ENCODE measurements at regions not wholly inside any gene's neighbourhood (a gene's known extent, or its start where the extent isn't known, plus 50 kb on each side); places are given as distances from the start of the nearest gene placed in this dataset.

DNA sequence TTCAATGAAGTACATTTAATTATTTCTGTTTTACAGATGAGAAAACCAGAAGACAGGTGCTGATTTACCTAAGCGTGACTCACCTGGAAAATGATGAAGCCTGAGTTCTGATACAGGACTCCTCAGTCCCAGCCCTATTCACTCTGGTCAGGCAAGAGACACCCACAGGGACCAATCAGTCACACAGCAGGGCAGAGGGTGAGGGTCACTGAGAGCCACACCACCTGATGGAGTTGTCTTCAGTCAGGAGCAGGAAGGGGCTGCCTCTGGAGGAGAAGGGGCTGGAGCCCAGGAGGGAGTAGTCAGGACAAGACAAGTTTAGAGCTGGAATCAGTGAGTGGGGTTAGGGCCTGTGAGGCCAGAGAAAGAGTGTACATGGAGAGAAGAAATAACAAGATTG is 251.2 kb upstream of the MOCS1 start:
- H3K79me2 ChIP-seq (ENCODE audit: insufficient read depth, low read length): no peaks in the 10 kb centered on the region
- no peak overlapping the region for H3K4me3 ChIP-seq (ENCODE audit: low read depth, low read length, poor library complexity, severe bottlenecking)
- no peak overlapping the region for H2AFZ ChIP-seq (ENCODE audit: low read length)
- no peak overlapping the region for H3K9ac ChIP-seq (ENCODE audit: low read length)
- TF ChIP-seq EZH2 (IDR thresholded peaks at IDR 0.05; ENCODE audit: borderline replicate concordance, low read length): no peak
- TF ChIP-seq CTCF (IDR thresholded peaks at IDR 0.05; ENCODE audit: low read length): no peak
- no peaks in the 10 kb centered on the region for H3K27me3 ChIP-seq (ENCODE audit: insufficient read depth, low read length)
- H3K9me3 ChIP-seq (ENCODE audit: low read length): no peaks in the 10 kb centered on the region
- no peaks in the 10 kb centered on the region for H3K4me1 ChIP-seq (ENCODE audit: insufficient read depth, low read length, severe bottlenecking)
- no peaks in the 10 kb centered on the region for H3K36me3 ChIP-seq (ENCODE audit: insufficient read depth, low read length)
- H4K20me1 ChIP-seq (ENCODE audit: insufficient read depth, low read length): no peaks in the 10 kb centered on the region
- no peaks in the 10 kb centered on the region for H3F3A ChIP-seq (ENCODE audit: insufficient read depth, low read length)
- no peak overlapping the region for H3K27ac ChIP-seq (ENCODE audit: low read depth, low read length, poor library complexity, severe bottlenecking)
- H3K4me2 ChIP-seq (ENCODE audit: low read length): no peak overlapping the region
- no peaks in the 10 kb centered on the region for H3K9me2 ChIP-seq (ENCODE audit: low read depth, low read length)

GRCh38 chr6:40183902-40184301 is 249.6 kb upstream of the MOCS1 start:
- TF ChIP-seq CTCF (IDR thresholded peaks at IDR 0.05; ENCODE audit: low read length): no peak
- TF ChIP-seq EZH2 (IDR thresholded peaks at IDR 0.05; ENCODE audit: borderline replicate concordance, low read length): no peak
- H3K4me1 ChIP-seq (ENCODE audit: insufficient read depth, low read length, severe bottlenecking): no peaks in the 10 kb centered on the region

DNA sequence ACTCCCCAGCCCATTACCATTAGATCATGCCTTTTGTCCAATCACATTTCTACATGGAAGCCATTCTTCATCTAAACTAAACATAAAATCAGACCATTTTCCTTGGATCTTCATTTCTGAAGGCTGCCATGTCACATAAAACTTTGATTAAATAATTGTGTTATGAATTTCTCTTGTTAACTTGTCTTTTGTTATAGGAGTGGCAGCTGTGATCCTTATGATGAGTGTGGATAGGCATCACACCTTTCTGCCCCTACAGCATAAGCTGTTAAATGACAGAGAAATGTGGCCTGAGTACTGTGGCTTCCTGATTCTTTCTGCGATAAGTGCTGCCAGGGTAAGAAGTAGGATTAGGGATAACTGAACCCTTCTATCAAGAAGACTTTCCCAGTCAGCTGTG is 247.1 kb upstream of the MOCS1 start:
- Histone ChIP-seq H3K9me3 (ENCODE audit: low read length) (no peaks in the 10 kb centered on the region), H4K20me1 (ENCODE audit: insufficient read depth, low read length) (no peaks in the 10 kb centered on the region), H2AFZ (ENCODE audit: low read length) (no peak overlapping the region), H3K4me2 (ENCODE audit: low read length) (no peak overlapping the region), H3K36me3 (ENCODE audit: insufficient read depth, low read length) (no peaks in the 10 kb centered on the region), H3K4me1 (ENCODE audit: insufficient read depth, low read length, severe bottlenecking) (no peaks in the 10 kb centered on the region), H3K27me3 (ENCODE audit: insufficient read depth, low read length) (no peaks in the 10 kb centered on the region), H3F3A (ENCODE audit: insufficient read depth, low read length) (no peaks in the 10 kb centered on the region), H3K9me2 (ENCODE audit: low read depth, low read length) (no peaks in the 10 kb centered on the region), H3K27ac (ENCODE audit: low read depth, low read length, poor library complexity, severe bottlenecking) (no peak overlapping the region), H3K4me3 (ENCODE audit: low read depth, low read length, poor library complexity, severe bottlenecking) (no peak overlapping the region), H3K79me2 (ENCODE audit: insufficient read depth, low read length) (no peaks in the 10 kb centered on the region), H3K9ac (ENCODE audit: low read length) (no peak overlapping the region)
- TF ChIP-seq EZH2 (IDR thresholded peaks at IDR 0.05; ENCODE audit: borderline replicate concordance, low read length) (no peak), CTCF (IDR thresholded peaks at IDR 0.05; ENCODE audit: low read length) (no peak)

More at GRCh38 chr6:40183902-40184301, 249.6 kb upstream of the MOCS1 start:
- Histone ChIP-seq H2AFZ (ENCODE audit: low read length) (no peak overlapping the region), H3K4me2 (ENCODE audit: low read length) (no peak overlapping the region), H3F3A (ENCODE audit: insufficient read depth, low read length) (no peaks in the 10 kb centered on the region), H3K27me3 (ENCODE audit: insufficient read depth, low read length) (no peaks in the 10 kb centered on the region), H3K4me3 (ENCODE audit: low read depth, low read length, poor library complexity, severe bottlenecking) (no peak overlapping the region), H4K20me1 (ENCODE audit: insufficient read depth, low read length) (no peaks in the 10 kb centered on the region), H3K9ac (ENCODE audit: low read length) (no peak overlapping the region), H3K9me3 (ENCODE audit: low read length) (no peaks in the 10 kb centered on the region), H3K27ac (ENCODE audit: low read depth, low read length, poor library complexity, severe bottlenecking) (no peak overlapping the region), H3K36me3 (ENCODE audit: insufficient read depth, low read length) (no peaks in the 10 kb centered on the region), H3K79me2 (ENCODE audit: insufficient read depth, low read length) (no peaks in the 10 kb centered on the region), H3K9me2 (ENCODE audit: low read depth, low read length) (no peaks in the 10 kb centered on the region)

All from OCI-LY1 (cell line).